GM23338 (cell line): ENCODE measurements at regions not wholly inside any gene's neighbourhood (a gene's known extent, or its start where the extent isn't known, plus 50 kb on each side); places are given as distances from the start of the nearest gene placed in this dataset.

ENCODE experiments used
- ATAC-seq: fragments of 200-7000 bp; cut with Tn5 transposase; 3 replicates; pipeline ENCODE4 v1.9.1; 2020
- DNase-seq: peaks from one replicate; pipeline ENCODE4 v3.0.0-alpha.2; 2015; ENCODE audit warnings: low spot score
- H2AFZ ChIP-seq: fragments of 200-600 bp; sonication (generic); 2 replicates; pipeline ENCODE4 v1.8.0; 2016; ENCODE audit warnings: antibody characterized with exemption, mild to moderate bottlenecking, moderate library complexity
- H3F3A ChIP-seq: fragments of 200-600 bp; sonication (generic); replicated peaks from 2 replicates; pipeline ENCODE4 v1.8.0; 2017; ENCODE audit warnings: antibody characterized with exemption, mixed run types, low read depth
- H3K27ac ChIP-seq: fragments of 200-600 bp; sonication (generic); 2 replicates; pipeline ENCODE4 v1.6.1; 2016; ENCODE audit warnings: low read depth
- H3K27me3 ChIP-seq: fragments of 200-600 bp; sonication (generic); 2 replicates; pipeline ENCODE4 v1.8.0; 2016; ENCODE audit warnings: mild to moderate bottlenecking, mixed run types, moderate library complexity; ENCODE audit not compliant: insufficient read depth
- H3K36me3 ChIP-seq: fragments of 200-600 bp; sonication (generic); 2 replicates; pipeline ENCODE4 v1.8.0; 2016; ENCODE audit warnings: mild to moderate bottlenecking; ENCODE audit not compliant: insufficient read depth
- H3K4me1 ChIP-seq: fragments of 200-600 bp; sonication (generic); 2 replicates; pipeline ENCODE4 v1.8.0; 2016; ENCODE audit warnings: mild to moderate bottlenecking, moderate library complexity; ENCODE audit not compliant: insufficient read depth
- H3K4me2 ChIP-seq: fragments of 200-600 bp; sonication (generic); 2 replicates; pipeline ENCODE4 v1.7.1; 2017; ENCODE audit warnings: mixed run types
- H3K4me3 ChIP-seq: fragments of 200-600 bp; sonication (generic); 2 replicates; pipeline ENCODE4 v1.6.1; 2016; ENCODE audit warnings: mixed run types
- H3K79me2 ChIP-seq: fragments of 200-600 bp; sonication (generic); replicated peaks from 2 replicates; pipeline ENCODE4 v1.8.0; 2017; ENCODE audit warnings: mild to moderate bottlenecking; ENCODE audit not compliant: insufficient read depth
- H3K9me2 ChIP-seq: fragments of 200-600 bp; sonication (generic); 2 replicates; pipeline ENCODE4 v1.8.0; 2017; ENCODE audit not compliant: insufficient read depth
- H4K20me1 ChIP-seq: fragments of 200-600 bp; sonication (generic); replicated peaks from 2 replicates; pipeline ENCODE4 v1.8.0; 2017; ENCODE audit warnings: mild to moderate bottlenecking; ENCODE audit not compliant: insufficient read depth
- H3K27ac Mint-ChIP-seq: 2 replicates; pipeline ENCODE4 v1.8.0; 2020; ENCODE audit warnings: inconsistent platforms, mild to moderate bottlenecking, moderate library complexity, mixed read lengths
- H3K27me3 Mint-ChIP-seq: 3 replicates; pipeline ENCODE4 v1.8.0; 2022; ENCODE audit warnings: low read depth, mild to moderate bottlenecking, moderate library complexity, mixed read lengths, inconsistent platforms; ENCODE audit not compliant: insufficient read depth, poor library complexity
- H3K36me3 Mint-ChIP-seq: 3 replicates; pipeline ENCODE4 v1.8.0; 2021; ENCODE audit warnings: low read depth, mild to moderate bottlenecking, inconsistent platforms, moderate library complexity, mixed read lengths
- H3K4me1 Mint-ChIP-seq: 3 replicates; pipeline ENCODE4 v1.8.0; 2020; ENCODE audit warnings: mild to moderate bottlenecking, inconsistent platforms, mixed read lengths
- H3K4me3 Mint-ChIP-seq: 3 replicates; pipeline ENCODE4 v1.8.0; 2021; ENCODE audit warnings: moderate library complexity, mild to moderate bottlenecking, inconsistent platforms, mixed read lengths
- H3K9me3 Mint-ChIP-seq: 3 replicates; pipeline ENCODE4 v1.8.0; 2020; ENCODE audit warnings: moderate library complexity, mild to moderate bottlenecking, inconsistent platforms, mixed read lengths
- CREB1 ChIP-seq: fragments of 250-450 bp; sonication (Bioruptor Pico); IDR thresholded peaks from 2 replicates; pipeline ENCODE4 v1.5.0; 2020; ENCODE audit warnings: low read depth, mild to moderate bottlenecking, moderate library complexity
- JUNB ChIP-seq: IDR thresholded peaks from one replicate; pipeline ENCODE4 v1.6.1; 2016; ENCODE audit warnings: antibody characterized with exemption; ENCODE audit not compliant: unreplicated experiment
- POLR2AphosphoS5 ChIP-seq: IDR thresholded peaks from 2 replicates; pipeline ENCODE4 v1.6.1; 2016; ENCODE audit warnings: antibody characterized with exemption, low read depth
- STAT1 ChIP-seq: IDR thresholded peaks from one replicate; pipeline ENCODE4 v1.6.1; 2016; ENCODE audit warnings: antibody characterized with exemption; ENCODE audit not compliant: unreplicated experiment
- ZNF331 ChIP-seq: fragments of 250-450 bp; sonication (Bioruptor Pico); IDR thresholded peaks from 2 replicates; pipeline ENCODE4 v1.5.0; 2020; ENCODE audit warnings: low read depth, mild to moderate bottlenecking, moderate library complexity
- TF ChIP-seq, protein P1 (sequence below): fragments of 250-450 bp; sonication (Bioruptor Pico); IDR thresholded peaks from 2 replicates; pipeline ENCODE4 v1.5.0; 2020; ENCODE audit warnings: mild to moderate bottlenecking, moderate library complexity
- TF ChIP-seq, protein P2 (sequence below), 2 experiments: fragments of 200-600 bp in 1 of 2; sonication (generic) in 1 of 2; conservative IDR thresholded peaks; 2 replicates each; pipeline versions ENCODE4 v1.5.1 to v1.6.1; 2016 to 2017; ENCODE audit warnings: antibody characterized with exemption in 2 of 2, low read depth in 2 of 2, mild to moderate bottlenecking in 2 of 2, moderate library complexity in 1 of 2

DNA sequence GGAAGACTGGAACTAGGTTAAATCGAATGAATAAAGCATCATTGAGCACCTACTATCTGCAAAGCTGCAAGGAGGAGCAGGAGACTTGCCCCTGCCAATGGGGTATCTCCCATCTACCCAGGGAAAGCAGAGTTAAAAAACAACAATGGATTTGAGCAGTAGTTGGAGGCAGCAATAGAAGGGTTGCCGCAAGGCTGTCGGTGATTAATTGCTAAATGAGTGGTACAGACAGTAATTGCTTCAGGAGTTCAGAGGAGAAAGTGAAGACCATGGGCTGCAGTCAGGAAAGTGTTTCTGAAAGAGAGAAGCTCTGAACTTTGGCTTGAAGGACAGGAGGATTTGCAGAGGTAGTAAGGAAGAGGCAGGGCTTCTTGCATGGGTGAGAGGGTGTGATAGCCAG lies 152.9 kb downstream of the ACTL8 start (continued):
- TF ChIP-seq, protein P1, sequence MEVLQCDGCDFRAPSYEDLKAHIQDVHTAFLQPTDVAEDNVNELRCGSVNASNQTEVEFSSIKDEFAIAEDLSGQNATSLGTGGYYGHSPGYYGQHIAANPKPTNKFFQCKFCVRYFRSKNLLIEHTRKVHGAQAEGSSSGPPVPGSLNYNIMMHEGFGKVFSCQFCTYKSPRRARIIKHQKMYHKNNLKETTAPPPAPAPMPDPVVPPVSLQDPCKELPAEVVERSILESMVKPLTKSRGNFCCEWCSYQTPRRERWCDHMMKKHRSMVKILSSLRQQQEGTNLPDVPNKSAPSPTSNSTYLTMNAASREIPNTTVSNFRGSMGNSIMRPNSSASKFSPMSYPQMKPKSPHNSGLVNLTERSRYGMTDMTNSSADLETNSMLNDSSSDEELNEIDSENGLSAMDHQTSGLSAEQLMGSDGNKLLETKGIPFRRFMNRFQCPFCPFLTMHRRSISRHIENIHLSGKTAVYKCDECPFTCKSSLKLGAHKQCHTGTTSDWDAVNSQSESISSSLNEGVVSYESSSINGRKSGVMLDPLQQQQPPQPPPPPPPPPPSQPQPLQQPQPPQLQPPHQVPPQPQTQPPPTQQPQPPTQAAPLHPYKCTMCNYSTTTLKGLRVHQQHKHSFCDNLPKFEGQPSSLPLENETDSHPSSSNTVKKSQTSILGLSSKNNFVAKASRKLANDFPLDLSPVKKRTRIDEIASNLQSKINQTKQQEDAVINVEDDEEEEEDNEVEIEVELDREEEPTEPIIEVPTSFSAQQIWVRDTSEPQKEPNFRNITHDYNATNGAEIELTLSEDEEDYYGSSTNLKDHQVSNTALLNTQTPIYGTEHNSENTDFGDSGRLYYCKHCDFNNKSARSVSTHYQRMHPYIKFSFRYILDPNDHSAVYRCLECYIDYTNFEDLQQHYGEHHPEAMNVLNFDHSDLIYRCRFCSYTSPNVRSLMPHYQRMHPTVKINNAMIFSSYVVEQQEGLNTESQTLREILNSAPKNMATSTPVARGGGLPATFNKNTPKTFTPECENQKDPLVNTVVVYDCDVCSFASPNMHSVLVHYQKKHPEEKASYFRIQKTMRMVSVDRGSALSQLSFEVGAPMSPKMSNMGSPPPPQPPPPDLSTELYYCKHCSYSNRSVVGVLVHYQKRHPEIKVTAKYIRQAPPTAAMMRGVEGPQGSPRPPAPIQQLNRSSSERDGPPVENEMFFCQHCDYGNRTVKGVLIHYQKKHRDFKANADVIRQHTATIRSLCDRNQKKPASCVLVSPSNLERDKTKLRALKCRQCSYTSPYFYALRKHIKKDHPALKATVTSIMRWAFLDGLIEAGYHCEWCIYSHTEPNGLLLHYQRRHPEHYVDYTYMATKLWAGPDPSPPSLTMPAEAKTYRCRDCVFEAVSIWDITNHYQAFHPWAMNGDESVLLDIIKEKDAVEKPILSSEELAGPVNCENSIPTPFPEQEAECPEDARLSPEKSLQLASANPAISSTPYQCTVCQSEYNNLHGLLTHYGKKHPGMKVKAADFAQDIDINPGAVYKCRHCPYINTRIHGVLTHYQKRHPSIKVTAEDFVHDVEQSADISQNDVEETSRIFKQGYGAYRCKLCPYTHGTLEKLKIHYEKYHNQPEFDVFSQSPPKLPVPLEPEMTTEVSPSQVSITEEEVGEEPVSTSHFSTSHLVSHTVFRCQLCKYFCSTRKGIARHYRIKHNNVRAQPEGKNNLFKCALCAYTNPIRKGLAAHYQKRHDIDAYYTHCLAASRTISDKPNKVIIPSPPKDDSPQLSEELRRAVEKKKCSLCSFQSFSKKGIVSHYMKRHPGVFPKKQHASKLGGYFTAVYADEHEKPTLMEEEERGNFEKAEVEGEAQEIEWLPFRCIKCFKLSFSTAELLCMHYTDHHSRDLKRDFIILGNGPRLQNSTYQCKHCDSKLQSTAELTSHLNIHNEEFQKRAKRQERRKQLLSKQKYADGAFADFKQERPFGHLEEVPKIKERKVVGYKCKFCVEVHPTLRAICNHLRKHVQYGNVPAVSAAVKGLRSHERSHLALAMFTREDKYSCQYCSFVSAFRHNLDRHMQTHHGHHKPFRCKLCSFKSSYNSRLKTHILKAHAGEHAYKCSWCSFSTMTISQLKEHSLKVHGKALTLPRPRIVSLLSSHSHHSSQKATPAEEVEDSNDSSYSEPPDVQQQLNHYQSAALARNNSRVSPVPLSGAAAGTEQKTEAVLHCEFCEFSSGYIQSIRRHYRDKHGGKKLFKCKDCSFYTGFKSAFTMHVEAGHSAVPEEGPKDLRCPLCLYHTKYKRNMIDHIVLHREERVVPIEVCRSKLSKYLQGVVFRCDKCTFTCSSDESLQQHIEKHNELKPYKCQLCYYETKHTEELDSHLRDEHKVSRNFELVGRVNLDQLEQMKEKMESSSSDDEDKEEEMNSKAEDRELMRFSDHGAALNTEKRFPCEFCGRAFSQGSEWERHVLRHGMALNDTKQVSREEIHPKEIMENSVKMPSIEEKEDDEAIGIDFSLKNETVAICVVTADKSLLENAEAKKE, result no peak
- TF ChIP-seq, protein P2, sequence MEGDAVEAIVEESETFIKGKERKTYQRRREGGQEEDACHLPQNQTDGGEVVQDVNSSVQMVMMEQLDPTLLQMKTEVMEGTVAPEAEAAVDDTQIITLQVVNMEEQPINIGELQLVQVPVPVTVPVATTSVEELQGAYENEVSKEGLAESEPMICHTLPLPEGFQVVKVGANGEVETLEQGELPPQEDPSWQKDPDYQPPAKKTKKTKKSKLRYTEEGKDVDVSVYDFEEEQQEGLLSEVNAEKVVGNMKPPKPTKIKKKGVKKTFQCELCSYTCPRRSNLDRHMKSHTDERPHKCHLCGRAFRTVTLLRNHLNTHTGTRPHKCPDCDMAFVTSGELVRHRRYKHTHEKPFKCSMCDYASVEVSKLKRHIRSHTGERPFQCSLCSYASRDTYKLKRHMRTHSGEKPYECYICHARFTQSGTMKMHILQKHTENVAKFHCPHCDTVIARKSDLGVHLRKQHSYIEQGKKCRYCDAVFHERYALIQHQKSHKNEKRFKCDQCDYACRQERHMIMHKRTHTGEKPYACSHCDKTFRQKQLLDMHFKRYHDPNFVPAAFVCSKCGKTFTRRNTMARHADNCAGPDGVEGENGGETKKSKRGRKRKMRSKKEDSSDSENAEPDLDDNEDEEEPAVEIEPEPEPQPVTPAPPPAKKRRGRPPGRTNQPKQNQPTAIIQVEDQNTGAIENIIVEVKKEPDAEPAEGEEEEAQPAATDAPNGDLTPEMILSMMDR (conservative IDR thresholded peaks at IDR 0.05; ENCODE audit: low read depth in 2 of 2), result no peak
- no peak for TF ChIP-seq ZNF331 (CRISPR knock-in tag)
- no peak for TF ChIP-seq POLR2AphosphoS5
- no peak for TF ChIP-seq CREB1

DNA sequence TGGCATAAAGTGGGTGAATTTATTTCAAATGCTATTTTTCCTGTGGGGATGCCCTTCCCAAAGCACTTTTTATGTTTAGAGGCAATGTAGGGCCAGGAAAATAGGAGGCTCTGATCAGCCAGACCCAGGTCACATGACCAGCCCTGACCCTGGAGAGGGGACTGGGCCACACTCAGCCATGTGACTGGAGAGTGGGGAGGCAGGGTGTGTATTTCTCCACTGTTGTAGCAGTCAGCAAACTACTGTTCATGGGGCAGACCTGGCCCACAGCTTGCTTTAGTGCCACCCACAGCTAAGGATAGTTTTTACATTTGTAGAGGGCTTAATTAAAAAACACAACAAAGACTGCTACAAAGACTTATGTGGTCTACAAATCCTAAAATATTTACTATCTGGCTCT lies 153.8 kb downstream of the ACTL8 start:
- Histone ChIP-seq H3K4me3 (no peak overlapping the region), H3K4me2 (no peak overlapping the region), H3K9me2 (0 out of 2 replicates have a peak, but pooled peaks cover under 1% of the 10 kb centered on the region), H3K27ac (no peak overlapping the region), H3K27me3 (no peaks in the 10 kb centered on the region), H4K20me1 (no peaks in the 10 kb centered on the region), H3F3A (no peaks in the 10 kb centered on the region), H3K4me1 (0 out of 2 replicates have a peak, but pooled peaks cover 6% of the 10 kb centered on the region), H2AFZ (0 out of 2 replicates have a peak overlapping the region, but pooled peaks have one; percentile 52), H3K79me2 (no peaks in the 10 kb centered on the region), H3K36me3 (no peaks in the 10 kb centered on the region)
- no peaks in the 10 kb centered on the region for H3K36me3 Mint-ChIP-seq
- no peaks in the 10 kb centered on the region for H3K9me3 Mint-ChIP-seq
- DNase-seq, result no peak
- H3K27ac Mint-ChIP-seq, result no peak overlapping the region
- ATAC-seq, result no peak
- H3K4me1 Mint-ChIP-seq, result peaks cover 5% of the 10 kb centered on the region; the same call in 2 of the 3 replicates
- H3K27me3 Mint-ChIP-seq, result peaks cover 2% of the 10 kb centered on the region
- H3K4me3 Mint-ChIP-seq, result no peak overlapping the region
- TF ChIP-seq, protein P1, result no peak
- no peak for TF ChIP-seq POLR2AphosphoS5
- no peak for TF ChIP-seq CREB1
- TF ChIP-seq STAT1, result no peak
- no peak for TF ChIP-seq ZNF331 (CRISPR knock-in tag)
- no peak for TF ChIP-seq JUNB
